Activated CD8-positive, alpha-beta memory T cell treated with anti-CD3 and anti-CD28 coated beads for 24 hours (primary cell): ENCODE measurements at regions not wholly inside any gene's neighbourhood (a gene's known extent, or its start where the extent isn't known, plus 50 kb on each side); places are given as distances from the start of the nearest gene placed in this dataset.
"Not testable (repeated sequence)": the region's sequence is repeated elsewhere in the genome, so short reads cannot be mapped to it uniquely, and the experiment has no call there.

Experiments used
- DNase-seq: peaks from one replicate; pipeline ENCODE4 v3.0.0-alpha.2; 2020

DNA sequence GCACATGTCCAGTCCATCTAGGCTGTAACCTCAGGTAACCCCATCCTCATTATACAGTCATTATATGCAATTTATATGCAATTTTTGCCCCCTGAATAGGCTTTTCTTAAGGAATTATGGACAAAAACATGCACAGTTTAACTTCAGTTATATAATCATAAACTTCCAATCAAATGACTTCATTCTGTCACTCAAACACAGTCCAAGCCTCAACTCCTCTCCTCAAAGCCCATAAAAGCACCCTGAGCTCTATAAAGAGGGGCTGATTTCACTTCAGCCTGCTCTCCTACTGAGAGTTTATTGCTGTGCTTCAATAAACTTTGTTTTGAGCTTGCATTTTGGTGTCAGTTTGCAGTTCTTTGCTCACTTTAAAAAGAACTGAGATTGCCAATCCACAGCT, 1805.5 kb downstream of the BRINP3 start:
- no peak for DNase-seq

DNA sequence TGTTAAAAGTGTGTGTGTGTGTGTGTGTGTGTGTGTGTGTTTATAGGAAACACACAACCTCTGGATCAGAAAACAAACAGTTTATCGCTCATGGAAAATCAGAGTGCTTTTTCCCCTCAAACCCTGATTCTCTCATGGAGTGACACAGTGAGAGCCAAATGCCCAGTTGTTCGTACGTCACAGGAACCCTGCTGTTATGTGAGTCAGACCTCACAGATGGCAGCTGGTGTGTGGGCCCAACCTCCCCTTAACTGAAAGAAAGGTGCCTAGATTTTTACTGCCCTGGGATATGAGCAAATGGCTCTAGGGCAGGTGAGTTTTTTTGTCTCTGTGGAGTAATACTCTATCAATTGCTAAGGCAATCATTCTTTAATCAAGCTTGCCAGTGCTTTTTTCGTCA, 1788.1 kb downstream of the BRINP3 start:
- no peak for DNase-seq

DNA sequence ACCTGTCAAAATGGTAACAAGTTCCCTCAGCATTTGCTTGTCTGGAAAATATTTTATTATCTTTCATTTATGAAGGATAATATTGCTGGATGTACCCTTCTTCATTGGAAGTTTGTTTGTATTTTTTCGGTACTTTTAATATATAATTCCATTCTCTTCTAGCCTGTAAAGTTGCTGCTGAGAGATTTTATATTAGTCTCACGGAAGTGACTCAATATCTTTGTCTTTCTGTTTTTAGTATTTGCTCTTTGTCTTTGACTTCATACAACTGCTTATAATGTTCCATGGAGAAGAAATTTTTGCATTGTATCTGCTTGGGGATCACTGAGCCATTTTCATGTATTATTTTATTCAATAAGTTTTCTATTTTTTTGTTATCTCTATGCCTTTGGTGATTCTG, 1777.5 kb downstream of the BRINP3 start:
- DNase-seq: no peak

DNA sequence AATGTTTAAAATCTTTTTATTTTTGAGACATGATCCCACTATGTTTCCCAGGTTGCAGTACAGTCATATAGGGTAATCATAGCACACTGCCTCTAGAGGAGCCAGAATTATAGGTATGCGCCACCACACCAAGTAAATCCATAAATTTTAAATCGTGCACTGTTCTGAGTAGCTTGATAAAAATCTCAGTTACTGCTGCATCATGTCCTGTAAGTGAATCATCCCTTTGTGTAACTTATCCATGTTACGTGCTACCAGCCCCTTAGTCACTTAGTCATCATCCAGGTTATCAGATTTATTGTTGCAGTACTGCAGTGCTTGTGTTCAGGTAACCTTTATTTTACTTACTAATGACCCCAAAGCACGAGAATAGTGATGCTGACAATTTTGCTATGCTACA, 1770.9 kb downstream of the BRINP3 start:
- DNase-seq: no peak

DNA sequence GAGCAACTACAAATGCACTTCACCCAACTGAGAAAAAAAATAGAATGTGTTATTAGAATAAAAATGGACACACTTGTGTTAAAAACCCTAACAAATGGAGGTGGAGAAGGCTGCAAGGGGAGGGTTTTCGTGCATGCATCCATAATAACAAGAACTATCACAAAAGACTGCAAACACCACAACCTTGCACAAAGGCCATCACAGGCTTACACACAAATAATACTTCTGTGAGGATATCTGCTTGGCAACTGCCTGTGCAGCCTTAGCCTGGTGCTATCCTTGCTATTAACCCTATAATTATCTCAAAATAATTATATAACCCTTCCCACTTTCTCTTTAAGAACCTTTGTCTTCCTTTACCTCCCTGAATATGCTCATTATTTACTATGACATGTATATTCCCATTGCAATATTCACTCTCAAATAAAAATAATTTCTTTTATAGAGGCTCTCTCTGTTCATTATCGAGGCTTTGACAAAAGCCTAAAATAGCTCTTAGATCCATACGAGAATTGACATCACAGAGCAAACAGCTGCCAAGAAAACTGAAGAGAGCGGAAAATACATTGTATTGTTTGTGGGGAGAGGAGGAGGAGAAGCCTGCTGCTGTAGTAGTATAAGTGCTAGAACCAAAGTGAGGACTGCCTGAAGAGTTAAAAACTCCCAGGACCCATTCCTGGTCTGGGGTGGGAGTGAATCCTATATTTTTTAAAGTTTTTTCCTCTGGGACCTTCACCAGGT, 1768.7 kb downstream of the BRINP3 start:
- no peak for DNase-seq

DNA sequence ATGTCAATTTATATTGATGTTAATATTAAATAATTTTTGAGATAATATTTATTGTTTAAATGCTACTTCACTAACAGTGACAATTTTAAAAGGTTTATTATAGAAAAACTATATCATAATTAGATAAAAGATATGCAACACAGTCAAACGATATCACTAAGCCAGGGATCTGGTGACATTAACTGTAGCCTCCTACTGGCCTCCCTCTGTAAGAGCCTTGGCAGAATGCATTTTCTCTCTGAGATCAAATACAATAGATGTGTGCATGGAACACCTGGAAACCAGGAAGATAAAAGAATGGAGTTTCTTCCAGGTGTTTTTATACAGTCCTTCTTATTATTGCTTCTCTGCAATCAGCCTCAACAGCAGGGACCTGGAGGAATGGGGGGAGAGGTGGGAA, 1762.1 kb downstream of the BRINP3 start:
- no peak for DNase-seq

DNA sequence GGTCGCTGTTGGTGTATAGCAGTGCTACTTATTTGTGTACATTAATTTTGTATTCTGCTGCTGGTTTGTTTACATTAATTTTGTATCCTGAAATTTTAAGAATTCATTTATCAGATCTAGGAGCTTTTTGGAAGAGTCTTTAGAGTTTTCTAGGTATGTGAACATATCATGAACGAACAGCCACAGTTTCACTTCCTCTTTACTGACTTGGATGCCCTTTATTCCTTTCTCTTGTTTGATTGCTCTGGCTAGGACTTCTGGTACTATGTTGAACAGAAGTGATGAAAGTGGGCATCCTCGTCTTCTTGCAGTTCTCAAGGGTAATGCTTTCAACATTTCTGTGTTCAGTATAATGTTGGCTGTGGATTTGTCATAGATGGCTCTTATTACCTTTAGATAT, 1757.9 kb downstream of the BRINP3 start:
- no peak for DNase-seq

DNA sequence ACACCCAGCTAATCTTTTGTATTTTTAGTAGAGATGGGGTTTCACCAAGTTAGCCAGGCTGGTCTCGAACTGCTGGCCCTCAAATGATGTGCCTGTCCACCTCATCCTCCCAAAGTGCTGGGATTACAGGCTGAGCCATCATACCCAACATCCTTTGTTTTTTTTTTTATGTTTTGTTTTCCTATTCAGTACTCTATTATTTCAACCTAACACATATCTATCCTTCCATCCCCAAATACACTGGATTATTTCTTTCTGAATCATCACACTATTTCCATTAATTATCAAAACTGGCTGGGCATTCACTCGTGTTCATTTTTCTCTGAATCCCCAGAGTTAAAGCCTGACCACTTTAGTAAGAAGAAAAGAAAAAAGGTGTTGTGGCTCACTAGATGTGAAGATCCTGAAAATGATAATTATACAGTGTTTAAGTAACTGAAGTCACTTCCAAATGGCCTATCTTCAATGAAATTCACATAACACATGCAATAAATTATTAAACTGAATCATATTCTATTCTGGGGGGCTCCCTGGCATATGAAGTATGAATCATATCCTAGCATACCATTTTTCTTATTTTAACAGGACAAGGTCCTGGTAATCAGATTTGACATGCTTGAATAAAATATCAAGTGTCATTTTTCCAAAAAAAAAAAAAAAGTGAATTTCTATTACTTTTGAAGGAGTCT, 1754.2 kb downstream of the BRINP3 start:
- DNase-seq: no peak

DNA sequence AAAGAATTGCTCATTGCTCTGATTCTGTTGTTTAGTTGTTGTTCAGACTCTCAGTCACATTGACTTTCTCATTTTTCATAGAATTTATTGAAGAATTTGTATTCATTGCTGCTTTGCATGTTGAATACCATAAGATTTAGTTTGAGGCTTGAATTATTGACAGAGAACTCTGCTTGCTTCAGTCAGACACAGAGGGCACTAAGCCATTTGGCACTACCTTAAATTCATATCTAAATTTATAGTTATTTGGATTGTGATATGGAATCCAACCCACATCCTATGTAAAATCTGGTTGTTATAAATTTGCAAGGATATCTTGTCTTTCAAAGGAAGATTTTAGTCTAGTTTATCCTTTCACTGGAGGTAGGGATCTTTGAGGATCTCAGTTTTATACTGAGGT, 1748.6 kb downstream of the BRINP3 start:
- DNase-seq: no peak

DNA sequence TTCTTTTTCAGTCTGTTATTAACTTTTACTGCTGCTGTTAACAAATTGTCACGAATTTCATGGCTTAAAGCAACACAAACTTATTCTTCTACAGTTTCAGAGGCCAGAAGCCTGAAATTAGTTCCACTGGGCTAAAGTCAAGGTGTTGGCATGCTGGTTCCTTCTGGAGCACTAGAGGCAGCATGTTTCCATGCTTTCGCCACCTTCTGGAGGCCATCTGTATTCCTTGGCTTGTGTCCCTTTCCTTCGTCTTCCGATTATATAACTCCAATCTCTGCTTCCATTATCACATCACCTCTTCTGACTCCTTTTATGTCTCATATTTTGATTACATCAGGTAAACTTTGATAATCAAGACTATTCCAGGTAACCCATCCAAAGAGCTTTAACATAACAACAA, 1742.1 kb downstream of the BRINP3 start:
- no peak for DNase-seq

DNA sequence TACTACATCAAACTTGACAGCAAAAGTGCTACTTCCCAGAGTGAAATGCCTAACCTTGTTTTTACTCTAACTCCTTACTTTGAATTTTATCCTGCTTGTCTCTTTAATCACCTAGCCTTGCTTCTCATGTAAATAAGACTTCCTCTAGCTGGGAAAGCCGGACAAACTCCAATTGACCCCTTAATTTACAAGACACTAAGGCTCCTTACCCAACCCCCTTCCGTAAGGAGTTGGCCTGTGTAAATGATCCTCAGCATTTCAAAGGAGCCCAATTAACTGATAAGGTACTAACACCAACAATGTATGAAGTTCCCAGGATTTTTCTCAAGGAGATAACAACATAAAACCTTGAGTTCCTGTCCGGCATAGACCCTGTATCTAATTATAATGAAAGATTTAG, 1728.4 kb downstream of the BRINP3 start:
- not testable (repeated sequence) for DNase-seq

DNA sequence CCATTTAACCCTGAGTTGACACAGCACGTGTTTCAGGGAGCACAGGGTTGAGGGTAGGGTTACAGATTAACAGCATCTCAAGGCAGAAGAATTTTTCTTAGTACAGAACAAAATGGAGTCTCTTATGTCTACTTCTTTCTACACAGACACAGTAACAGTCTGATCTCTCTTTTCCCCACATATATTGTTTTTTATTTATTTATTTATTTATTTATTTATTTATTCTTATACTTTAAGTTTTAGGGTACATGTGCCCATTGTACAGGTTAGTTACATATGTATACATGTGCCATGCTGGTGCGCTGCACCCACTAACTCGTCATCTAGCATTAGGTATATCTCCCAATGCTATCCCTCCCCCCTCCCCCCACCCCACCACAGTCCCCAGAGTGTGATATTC, 1725.6 kb downstream of the BRINP3 start:
- DNase-seq: not testable (repeated sequence)

DNA sequence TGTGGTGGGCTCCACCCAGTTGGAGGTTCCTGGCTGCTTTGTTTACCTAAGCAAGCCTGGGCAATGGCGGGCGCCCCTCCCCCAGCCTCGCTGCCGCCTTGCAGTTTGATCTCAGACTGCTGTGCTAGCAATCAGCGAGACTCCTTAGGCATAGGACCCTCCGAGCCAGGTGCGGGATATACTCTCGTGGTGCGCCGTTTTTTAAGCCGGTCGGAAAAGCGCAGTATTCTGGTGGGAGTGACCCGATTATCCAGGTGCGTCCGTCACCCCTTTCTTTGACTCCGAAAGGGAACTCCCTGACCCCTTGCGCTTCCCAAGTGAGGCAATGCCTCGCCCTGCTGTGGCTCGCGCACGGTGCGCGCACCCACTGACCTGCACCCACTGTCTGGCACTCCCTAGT, 1719.9 kb downstream of the BRINP3 start:
- DNase-seq: not testable (repeated sequence)

DNA sequence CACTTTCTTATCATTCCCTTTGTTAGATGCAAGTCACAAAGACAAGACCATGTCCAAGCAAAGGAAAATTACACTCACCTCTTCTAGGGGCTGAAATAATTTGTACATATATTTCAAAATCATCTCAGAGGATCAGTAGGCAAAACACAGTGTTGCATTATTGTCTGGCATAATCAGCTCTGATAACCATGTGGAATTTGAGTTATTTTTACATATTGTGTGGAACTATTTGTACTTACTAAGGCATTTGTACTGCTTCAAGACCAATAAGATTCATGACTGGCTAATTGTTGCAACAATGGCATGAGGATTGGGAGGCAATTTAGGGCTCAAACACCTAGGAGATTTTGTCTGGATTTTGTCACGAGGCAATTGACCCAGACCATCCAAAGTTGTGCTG, 1716.4 kb downstream of the BRINP3 start:
- DNase-seq: no peak

DNA sequence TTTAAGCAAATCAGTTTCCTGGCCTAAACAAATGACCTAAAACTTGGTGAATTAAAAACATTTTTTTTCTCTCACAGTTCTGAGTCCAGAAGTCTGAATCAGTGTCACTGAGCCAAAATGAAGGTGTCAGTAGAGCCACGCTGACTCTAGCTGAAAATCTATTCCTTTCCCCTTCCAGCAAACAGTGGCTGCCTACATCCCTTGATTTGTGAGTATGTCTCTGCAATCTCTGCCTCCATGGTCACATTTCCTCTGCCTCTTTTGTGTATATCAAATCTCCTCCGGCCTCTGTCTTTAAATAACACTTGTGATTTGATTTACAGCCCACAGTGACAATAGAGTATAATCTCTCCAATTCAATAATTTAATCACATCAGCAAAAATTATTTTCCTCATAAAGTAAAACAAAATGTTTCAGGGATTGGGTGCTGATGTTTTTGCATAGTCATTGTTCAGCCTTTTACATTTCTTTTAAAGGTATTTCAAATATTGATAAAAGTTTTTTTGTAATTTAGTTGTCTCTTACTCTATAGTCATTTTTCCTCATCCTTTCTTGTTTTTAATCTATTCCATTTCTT, 1715.4 kb downstream of the BRINP3 start:
- no peak for DNase-seq

DNA sequence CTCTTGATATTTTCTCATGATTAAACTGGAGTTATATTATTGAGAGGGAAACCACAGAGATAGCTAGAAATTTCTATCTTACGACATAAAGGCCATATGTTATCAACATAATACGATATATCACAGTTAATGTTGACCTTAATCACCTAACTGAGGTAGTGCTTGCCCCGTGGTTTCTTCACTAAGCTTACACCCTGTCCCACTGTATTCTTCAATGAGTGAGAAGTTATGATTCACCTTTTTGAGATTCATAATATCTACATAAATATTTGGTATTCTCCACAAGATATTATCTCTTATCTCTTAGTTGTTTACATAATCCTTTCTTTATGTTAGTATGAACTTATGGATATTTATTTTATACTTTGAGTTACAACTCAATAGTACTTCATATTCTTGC, 1714.1 kb downstream of the BRINP3 start:
- DNase-seq: no peak

DNA sequence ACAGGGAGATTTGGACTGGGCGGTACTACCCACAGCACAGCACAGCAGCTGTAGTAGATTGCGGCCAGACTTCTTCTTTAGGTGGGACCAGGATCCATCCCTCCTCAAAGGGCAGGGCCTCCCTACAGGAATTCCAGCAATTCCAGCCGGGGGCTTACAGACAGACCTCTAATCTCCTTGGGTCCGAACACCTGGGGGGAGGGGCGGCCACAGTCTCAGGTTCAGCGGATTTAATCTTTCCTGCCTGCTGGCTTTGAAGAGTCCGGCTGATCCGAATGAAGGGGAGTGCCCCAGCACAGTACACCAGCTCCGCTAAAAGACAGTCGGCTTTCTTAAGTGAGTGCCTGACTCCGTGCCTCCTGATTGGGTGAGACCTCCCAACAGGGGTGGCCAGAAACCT, 1708.5 kb downstream of the BRINP3 start:
- no peak for DNase-seq

DNA sequence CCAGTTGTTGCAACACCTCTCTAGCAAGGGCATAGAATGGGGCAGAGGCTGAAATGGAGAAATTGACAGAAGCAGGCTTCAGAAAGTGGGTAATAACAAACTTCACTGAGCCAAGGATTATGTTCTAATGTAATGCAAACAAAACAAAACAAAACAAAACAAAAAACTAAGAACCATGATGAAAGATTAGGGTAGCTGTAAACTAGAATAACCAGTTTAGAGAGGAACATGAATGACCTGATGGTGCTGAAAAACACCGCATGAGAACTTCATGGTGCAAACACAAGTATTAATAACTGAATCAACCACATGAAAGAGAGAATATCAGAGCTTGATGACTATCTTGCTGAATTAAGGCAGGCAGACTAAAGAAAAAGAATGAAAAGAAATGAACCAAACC, 1707.7 kb downstream of the BRINP3 start:
- no peak for DNase-seq

DNA sequence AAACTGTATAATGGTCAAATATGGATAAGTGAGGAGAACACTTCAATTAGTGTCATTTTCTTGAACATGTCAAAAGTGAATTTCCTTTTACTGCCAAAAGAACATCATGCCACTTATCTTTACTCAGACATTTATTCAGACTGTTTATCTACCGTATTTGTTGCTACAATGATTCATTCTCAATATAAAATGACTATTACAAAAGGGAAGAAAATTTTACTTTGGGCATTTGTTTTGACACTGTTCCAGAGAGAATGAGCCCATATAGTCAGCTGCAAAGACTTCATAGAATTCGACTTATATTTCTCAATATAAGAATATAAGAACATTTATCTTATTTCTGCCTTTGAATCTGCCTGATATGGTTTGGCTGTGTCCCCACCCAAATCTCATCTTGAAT, 1699.1 kb downstream of the BRINP3 start:
- DNase-seq: no peak

DNA sequence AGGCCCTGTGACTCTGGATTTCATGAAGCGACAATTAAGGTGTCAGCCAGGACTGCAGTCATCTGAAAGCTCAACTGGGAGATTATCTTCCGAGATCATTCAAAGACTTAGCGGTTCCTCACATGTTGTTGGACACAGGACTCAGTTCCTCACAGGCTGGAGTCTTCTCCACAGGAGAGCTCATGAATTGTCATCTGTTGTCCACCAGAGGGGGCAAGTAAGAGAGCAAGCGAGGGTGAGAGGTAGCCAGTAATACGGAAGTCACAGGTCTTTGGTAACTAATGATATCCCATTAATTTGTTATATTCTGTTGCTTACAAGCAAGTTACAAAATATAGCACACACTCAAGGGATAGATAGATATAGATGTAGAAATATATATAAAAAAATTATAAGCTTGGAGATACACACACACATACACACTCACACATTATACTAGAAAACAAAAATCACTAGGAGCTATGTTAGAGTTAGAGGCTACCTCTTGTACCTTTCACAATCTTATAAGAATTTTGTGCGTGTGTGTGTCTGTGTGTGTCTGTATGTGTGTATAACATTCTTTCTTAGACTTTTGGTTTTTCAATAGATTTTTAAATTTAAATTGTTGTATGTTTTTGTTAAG, 1695.3 kb downstream of the BRINP3 start:
- DNase-seq: no peak

DNA sequence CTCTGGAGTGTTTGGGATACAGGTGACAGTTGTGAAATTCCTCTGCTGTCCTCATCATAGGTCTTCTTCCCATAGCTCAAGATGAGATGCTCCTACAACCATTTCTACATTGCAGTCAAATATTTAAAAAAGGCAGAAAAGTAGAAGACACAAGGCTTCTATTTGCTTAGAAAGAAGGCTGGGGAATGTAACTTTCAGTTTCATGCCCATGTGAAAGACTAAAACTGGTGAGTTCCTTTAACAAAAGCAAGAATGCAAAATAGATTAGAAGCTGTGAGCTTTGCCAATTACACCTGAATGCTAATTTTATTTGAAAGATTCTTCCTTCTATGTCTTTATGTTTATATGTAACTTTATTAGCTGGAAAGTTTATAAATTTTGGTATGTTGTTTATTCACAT, 1682.7 kb downstream of the BRINP3 start:
- DNase-seq: no peak

DNA sequence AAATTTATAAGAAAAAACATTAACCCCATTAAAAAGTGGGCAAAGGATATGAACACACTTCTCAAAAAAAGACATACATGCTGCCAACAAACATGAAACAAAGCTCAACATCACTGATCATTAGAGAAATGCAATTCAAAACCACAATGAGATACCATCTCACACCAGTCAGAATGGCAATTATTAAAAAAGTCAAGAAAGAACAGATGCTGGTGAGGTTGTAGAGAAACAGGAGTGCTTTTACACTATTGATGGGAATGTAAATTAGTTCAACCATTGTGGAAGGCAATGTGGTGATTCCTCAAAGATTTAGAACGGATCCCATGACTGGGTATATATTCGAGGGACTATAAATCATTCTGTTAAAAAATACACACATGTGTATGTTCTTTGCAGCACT, 1665.5 kb downstream of the BRINP3 start:
- not testable (repeated sequence) for DNase-seq

DNA sequence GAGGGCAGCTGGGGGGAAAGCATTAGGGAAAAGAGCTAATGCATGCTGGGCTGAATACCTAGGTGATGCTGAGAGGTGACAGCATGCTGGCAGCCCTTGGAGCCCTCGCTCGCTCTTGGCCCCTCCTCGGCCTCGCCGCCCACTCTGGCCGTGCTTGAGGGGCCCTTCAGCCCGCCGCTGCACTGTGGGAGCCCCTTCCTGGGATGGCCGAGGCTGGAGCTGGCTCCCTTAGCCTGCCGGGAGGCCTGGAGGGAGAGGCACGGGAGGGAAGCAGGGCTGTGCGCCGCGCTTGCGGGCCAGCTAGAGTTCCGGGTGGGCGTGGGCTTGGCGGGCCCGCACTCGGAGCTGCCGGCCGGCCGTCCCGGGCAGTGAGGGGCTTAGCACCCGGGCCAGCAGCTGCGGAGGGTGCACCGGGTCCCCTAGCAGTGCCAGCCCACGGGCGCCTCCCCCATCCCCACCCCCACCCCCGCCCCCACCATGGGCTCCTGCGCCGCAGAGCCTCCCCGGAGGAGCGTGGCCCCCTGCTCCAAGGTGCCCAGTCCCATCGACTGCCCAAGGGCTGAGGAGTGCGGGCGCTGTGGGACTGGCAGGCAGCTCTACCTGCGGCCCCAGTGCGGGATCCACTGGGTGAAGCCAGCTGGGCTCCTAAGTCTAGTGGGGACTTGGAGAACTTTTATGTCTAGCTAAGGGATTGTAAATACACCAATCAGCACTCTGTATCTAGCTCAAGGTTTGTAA, 1664.7 kb downstream of the BRINP3 start:
- not testable (repeated sequence) for DNase-seq
